CMK (cell line): ENCODE measurements at regions not wholly inside any gene's neighbourhood (a gene's known extent, or its start where the extent isn't known, plus 50 kb on each side); places are given as distances from the start of the nearest gene placed in this dataset.

Source experiments
- DNase-seq: peaks from one replicate; pipeline ENCODE4 v3.0.0-alpha.2; 2010; ENCODE audit warnings: low read depth

DNA sequence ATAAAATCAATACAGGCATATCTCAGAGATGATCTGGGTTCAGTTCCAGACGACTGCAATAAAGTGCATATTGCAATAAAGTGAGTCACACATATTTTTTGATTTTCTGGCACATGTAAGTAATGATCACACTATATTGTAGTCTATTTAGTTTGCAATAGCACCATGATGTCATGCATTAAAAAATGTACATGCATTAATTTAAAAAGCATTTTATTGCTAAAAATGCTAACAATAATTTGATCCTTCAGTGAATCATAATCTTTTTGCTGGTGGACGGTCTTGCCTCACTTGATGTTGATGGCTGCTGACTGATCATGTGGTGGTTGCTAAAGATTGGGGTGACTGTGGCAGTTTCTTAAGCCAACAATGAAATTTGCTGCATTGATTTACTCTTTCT is 511.1 kb downstream of the OTOL1 start:
- no peak for DNase-seq

DNA sequence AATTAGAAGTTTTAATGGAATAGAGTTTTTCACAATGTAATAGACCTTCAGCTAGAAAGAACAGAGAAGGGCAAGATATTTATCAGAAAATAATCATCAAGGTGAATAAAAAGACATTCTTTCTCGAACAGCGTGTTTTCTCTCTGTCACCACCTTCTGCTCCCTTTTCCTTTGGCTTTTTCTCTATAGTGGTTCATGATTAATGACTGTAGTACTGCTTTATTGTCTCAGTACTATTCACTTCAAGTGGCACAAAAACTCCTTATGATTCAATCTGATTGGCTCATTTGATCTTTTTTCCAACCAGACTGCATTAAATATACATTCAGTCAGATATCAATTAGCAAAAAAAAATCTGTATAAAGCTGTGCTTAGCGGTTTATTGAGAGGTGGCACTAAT is 516.0 kb downstream of the OTOL1 start:
- no peak for DNase-seq

- DNase-seq, result no peak
Measured at GRCh38 chr3:162014284-162014683, 517.7 kb downstream of the OTOL1 start.

GRCh38 chr3:162015856-162016255 is 519.2 kb downstream of the OTOL1 start:
- no peak for DNase-seq

DNA sequence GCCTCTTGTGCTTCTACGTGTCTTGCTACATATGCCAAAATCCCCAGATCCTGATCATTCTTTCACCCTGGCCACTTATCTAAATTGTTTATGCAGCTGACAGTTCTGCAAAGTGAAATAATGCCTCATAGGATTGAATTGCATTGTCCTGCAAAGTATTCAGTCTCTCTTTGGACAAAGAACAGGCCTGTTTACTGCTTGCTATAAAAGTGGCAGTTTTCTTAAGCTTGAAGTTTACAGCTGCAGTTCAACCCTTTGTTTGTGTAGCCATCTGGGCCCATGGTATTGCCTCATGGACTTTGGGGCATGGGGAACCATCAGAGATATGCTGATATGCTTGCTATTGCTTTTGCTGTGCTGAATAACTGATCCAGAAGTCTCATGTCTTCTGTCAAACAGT is 523.2 kb downstream of the OTOL1 start:
- DNase-seq, result no peak

- no peak for DNase-seq
Measured at GRCh38 chr3:162021206-162021605, 524.6 kb downstream of the OTOL1 start.

DNA sequence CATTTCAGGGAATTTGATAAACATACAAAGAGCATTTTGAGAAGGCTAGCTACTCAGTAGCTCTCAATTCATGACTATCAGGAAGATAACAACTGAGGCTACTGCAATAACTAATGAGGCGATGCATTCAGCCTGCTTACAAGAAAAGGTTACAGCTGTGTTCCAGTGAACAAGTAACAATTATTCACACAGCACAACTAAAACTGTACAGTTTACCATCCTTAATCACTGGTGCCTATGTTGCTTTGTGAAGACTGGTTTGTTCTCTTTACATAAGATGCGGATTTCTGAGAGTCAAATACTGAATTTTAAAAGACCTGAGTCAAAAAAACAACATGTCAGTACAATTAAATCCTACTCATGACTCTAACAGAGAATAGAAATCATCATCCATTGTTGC is 526.3 kb downstream of the OTOL1 start:
- no peak for DNase-seq

- no peak for DNase-seq
Measured at GRCh38 chr3:162029736-162030135, 533.1 kb downstream of the OTOL1 start.

DNA sequence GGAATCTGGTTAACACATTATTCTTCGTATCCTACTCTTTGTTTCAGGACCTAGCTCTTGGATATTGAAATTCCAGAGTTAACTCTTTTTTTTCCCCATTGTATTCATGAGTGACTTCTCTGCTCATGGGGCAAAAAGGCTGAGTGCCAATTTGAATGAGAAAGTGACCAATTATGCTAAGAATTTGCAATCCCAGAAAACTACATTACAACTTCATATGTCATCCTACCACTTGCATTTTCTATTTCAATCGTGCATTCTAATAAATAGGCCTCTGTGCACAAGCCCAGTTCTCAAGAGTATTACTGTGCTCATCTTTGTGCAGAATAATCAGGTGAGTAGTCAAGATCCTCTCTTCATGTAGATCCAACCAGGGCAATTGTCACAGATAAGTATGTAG is 537.8 kb downstream of the OTOL1 start:
- no peak for DNase-seq

- no peak for DNase-seq
Measured at GRCh38 chr3:162041622-162042021, 545.0 kb downstream of the OTOL1 start.

GRCh38 chr3:162052636-162053035 is 556.0 kb downstream of the OTOL1 start:
- no peak for DNase-seq

DNA sequence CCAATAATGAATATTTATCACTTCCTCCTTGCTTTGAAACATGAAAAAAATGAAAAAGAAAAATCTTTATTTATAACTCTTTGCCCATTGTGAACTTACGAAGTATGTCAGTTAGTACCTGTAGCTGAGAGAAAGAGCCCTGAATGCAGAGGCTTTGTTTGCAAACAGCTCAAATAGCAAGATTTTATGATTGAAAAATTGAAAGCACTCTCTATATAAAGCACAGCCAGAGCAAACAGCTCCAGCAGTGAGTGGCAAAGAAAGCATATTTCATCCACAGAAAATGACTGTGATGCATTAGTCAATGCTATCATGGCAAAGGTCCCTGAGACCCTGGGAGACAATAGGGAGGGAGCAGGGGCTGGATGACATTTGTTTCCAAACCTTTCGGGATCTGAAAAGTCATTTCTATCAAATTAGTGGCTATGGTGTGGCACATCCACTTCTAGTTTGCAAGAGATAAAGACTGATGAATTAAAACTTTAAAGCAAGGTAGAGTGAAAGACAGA is 576.1 kb downstream of the OTOL1 start:
- DNase-seq, result no peak

DNA sequence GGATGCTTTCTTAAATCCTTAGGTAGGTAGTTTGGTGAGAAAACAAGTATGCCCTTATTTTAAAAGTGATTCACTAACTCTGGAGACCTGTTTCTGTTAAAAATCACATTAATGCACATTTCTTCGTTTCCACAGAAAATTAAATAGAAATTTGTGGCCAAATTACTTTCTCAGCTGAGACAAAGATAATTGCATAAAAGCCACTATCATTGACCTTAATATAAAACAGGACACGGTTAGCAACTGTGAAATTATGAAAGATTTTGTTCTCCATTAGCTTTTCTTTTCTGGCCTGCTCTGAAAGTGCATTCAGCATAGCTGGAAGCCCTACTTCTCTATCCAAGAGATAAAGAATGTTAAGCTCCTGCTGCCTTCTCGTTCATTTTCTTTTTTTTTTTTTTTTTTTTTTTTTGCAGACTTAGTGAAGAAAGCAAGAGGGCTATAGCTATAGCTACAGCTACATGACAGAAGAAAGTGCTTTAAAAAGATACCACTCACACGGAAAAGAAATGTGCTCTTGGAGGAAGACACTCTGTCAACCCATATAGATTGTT is 576.9 kb downstream of the OTOL1 start:
- DNase-seq, result no peak

DNA sequence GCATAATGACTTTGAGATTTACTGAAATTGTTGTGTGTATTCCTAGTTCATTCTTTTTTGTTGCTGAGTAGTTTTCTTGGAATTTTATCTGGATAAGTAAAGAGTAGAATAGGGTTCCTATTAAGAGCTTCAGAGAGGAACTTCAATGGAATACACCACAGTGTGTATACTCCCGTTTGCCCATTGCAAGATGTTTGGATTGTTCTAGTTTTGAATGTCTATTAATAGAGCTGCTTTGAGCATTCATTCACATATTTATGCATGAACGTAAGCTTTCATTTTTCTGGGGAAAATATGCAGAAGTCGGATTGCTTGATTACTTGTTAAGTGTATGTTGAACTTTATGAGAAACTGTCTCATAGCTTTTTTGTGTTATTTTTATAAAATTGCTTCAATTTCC is 580.5 kb downstream of the OTOL1 start:
- no peak for DNase-seq

DNA sequence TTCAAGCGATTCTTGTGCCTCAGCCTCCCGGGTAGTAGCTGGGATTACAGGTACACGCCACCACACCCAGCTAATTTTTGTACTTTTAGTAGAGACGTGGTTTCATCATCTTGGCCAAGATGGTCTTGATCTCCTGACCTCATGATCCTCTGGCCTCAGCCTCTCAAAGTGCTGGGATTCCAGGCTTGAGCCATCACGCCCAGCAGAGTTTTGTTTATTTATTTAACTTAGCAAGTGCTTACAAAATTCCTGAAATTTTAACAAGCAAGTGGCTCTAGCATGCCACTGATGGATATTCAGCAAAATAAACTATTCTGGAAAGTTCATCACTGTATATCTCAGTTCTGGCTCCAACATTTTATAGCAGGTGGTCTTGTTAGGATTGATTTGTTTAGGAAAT is 585.9 kb downstream of the OTOL1 start:
- no peak for DNase-seq

GRCh38 chr3:162087361-162087760 is 590.8 kb downstream of the OTOL1 start:
- no peak for DNase-seq

DNA sequence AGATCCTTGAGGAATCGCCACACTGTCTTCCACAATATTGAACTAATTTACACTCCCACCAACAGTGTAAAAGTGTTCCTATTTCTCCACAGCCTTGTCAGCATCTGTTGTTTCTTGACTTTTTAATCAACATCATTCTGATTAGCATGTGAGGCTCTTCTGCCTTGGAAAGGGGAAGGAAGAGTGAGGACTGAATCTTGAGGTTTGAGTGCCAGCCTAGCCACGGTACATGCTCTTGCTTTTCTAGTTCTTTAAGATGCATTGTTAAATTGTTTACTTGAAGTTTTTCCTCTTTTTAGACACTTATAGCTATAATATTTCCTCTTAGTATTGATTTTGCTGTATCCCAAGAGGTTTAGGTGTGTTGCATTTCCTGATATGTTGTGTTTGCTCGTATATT is 596.1 kb downstream of the OTOL1 start:
- no peak for DNase-seq

DNA sequence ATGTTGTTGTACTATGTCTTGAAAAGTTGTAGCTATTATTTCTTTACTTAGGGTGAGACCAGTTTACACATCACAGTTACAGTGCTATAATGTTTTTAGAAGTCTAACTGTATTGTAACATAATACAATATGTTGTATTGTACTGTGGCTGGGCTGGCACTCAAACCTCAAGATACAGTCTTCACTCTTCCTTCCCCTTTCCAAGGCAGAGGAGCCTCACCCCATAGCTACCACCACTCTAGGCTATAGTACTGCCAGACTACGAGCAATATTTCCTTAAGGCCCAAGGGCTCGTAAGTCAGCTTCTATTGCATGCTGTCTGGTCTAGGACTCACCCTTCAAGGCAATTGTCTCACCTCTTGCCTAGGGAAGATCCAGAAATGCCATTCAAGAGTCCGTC is 597.7 kb downstream of the OTOL1 start:
- no peak for DNase-seq

- DNase-seq, result no peak
Measured at GRCh38 chr3:162096874-162097273, 600.3 kb downstream of the OTOL1 start.

DNA sequence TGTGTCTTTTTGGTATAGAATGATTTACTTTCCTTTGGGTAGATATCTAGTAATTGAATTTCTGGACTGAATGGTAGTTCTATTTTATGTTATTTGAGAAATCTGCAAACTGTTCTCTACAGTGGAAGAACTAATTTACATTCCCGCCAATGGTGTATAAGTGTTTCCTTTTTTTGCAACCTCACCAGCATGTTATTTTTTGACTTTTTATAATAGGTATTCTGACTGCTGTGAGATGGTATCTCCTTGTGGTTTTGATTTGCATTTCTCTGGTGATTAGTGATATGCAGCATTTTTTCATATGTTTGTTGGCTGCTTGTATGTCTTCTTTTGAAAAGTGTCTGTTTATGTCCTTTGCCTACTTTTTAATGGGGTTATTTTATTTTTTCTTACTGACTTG is 607.2 kb downstream of the OTOL1 start:
- DNase-seq, result no peak

GRCh38 chr3:162111861-162112260 is 615.3 kb downstream of the OTOL1 start:
- no peak for DNase-seq

DNA sequence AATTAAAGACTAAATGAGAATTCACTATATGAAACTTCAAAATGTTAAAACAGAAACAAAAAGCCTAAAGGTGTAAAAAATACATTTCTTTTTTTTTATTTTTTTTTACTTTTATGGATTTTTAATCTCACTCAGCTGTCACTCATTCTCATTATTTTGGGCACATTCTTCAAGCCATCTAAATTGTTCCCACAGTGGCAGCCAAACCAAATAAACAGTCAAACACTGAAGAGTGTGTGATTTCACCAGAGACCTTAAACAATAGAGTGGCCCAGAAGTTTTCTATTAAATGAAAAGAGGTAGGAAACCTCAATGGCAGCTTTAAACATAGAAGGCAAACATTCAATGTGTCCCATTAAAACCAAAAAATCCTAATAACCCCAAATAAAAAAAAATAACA is 616.1 kb downstream of the OTOL1 start:
- no peak for DNase-seq

- no peak for DNase-seq
Measured at GRCh38 chr3:162117961-162118360, 621.4 kb downstream of the OTOL1 start.

DNA sequence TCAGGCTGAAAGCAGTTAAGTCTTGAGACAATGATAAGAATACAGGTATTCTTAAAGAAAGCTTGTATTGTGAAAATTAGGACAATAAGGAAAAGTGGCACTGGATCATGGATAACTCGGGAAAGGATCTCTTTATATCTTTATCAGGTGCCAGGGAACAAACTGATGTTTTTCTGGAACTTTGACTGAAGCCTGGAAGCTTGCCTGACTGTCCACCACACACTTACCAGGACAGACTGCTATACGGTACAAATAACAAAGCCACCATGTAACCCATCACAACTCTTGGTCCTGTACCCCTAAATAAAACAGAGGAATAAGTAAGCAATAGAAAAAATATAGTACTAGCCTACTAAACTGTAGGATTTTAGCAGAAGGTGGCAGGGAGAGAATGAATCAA is 623.0 kb downstream of the OTOL1 start:
- DNase-seq, result no peak

DNA sequence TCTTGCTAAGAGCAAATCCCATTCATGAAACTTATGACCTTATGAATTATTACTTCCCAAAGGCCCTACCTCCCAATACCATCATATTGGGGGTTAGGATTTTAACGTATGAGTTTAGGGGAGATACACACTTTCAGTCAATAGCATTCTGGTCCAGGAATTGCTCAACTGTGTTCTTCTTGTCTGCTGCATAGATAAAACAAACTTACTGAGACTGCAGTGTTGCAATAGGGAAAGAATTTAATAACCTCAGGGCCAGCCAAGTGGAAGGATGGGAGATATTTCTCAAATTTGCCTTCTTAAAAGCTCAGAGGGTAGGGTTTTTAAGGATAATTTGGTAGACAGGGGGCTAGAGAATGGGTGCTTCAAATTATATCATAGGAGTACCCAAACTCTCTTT is 625.8 kb downstream of the OTOL1 start:
- no peak for DNase-seq
